CD4-positive, alpha-beta T cell (primary cell): ENCODE measurements at regions not wholly inside any gene's neighbourhood (a gene's known extent, or its start where the extent isn't known, plus 50 kb on each side); places are given as distances from the start of the nearest gene placed in this dataset.

Source experiments
- ATAC-seq: fragments of 200-7000 bp; cut with Tn5 transposase; one replicate; pipeline ENCODE4 v1.10.0; 2022; ENCODE audit warnings: mild to moderate bottlenecking; ENCODE audit not compliant: poor library complexity
- CTCF ChIA-PET: fragments of 350-600 bp; sonication (Branson Sonifier 250); formaldehyde crosslinking; loops from one replicate; lab custom pipeline; 2021; ENCODE audit warnings: antibody characterized with exemption, inconsistent platforms; lab: Charles Lee
- POLR2A ChIA-PET: fragments of 350-600 bp; sonication (Branson Sonifier 250); formaldehyde crosslinking; loops from one replicate; lab custom pipeline; 2021; ENCODE audit warnings: antibody characterized with exemption, inconsistent platforms; lab: Charles Lee
- DNase-seq, 14 experiments: peaks; one replicate each; pipeline ENCODE4 v3.0.0-alpha.2; 2013 to 2020; ENCODE audit warnings: mixed read lengths in 2 of 14
- H3K27ac ChIP-seq, 2 donors: one replicate each; pipeline versions ENCODE4 v1.5.1 to v1.7.0; 2013; ENCODE audit warnings: low read length in 2 of 2, low read depth in 1 of 2, mild to moderate bottlenecking in 1 of 2
- H3K27me3 ChIP-seq, 2 experiments: 1 replicate in 1 of 2; 2 replicates in 1 of 2; pipeline versions ENCODE4 v1.6.1 to v1.7.0; 2013; ENCODE audit warnings: low read length in 2 of 2, control low read depth in 1 of 2, mild to moderate bottlenecking in 1 of 2, moderate library complexity in 1 of 2; ENCODE audit not compliant: insufficient read depth in 2 of 2, control insufficient read depth in 1 of 2
- H3K36me3 ChIP-seq: one replicate; pipeline ENCODE4 v1.6.1; 2013; ENCODE audit warnings: low read length, control low read depth; ENCODE audit not compliant: insufficient read depth
- H3K4me1 ChIP-seq: one replicate; pipeline ENCODE4 v1.6.1; 2013; ENCODE audit warnings: low read length, control low read depth; ENCODE audit not compliant: insufficient read depth
- H3K4me3 ChIP-seq: one replicate; pipeline ENCODE4 v1.5.1; 2013; ENCODE audit warnings: mild to moderate bottlenecking, low read length, moderate library complexity
- H3K9me3 ChIP-seq, 2 experiments: 1 replicate in 1 of 2; 2 replicates in 1 of 2; pipeline versions ENCODE4 v1.6.1 to v1.7.0; 2013; ENCODE audit warnings: low read length in 2 of 2, mild to moderate bottlenecking in 2 of 2, control low read depth in 1 of 2, moderate library complexity in 1 of 2; ENCODE audit not compliant: control insufficient read depth in 1 of 2, insufficient read depth in 1 of 2
- H3K27ac Mint-ChIP-seq: one replicate; pipeline ENCODE4 v1.8.0; 2020; ENCODE audit warnings: mixed read lengths
- H3K27me3 Mint-ChIP-seq: one replicate; pipeline ENCODE4 v1.8.0; 2021; ENCODE audit warnings: mixed read lengths
- H3K36me3 Mint-ChIP-seq: one replicate; pipeline ENCODE4 v1.8.0; 2021; ENCODE audit warnings: low read depth, mixed read lengths
- H3K4me1 Mint-ChIP-seq: one replicate; pipeline ENCODE4 v1.8.0; 2021; ENCODE audit warnings: low read depth, mixed read lengths
- H3K4me3 Mint-ChIP-seq: one replicate; pipeline ENCODE4 v1.8.0; 2020; ENCODE audit warnings: mild to moderate bottlenecking, mixed read lengths
- H3K9me3 Mint-ChIP-seq: one replicate; pipeline ENCODE4 v1.8.0; 2020; ENCODE audit warnings: mixed read lengths
- CTCF ChIP-seq: fragments of 200-600 bp; IDR thresholded peaks from one replicate; pipeline ENCODE4 v1.8.0; 2022; ENCODE audit warnings: antibody characterized with exemption, mild to moderate bottlenecking
- intact Hi-C, 2 experiments: fragments of 100-400 bp; cut with DNase I in 1 of 2; cut with micrococcal nuclease in 1 of 2; formaldehyde crosslinking; loops; one replicate each; pipeline versions ENCODE4 v1.15.1 to v1.9.0; 2023 to 2025; cut with DNase I, micrococcal nuclease

- peaks cover 2 to 3% of the 10 kb centered on the region in 2 experiments for H3K27me3 ChIP-seq
- Mint-ChIP-seq H3K4me3 (no peak overlapping the region), H3K36me3 (no peaks in the 10 kb centered on the region), H3K27ac (no peak overlapping the region), H3K4me1 (no peaks in the 10 kb centered on the region), H3K9me3 (no peaks in the 10 kb centered on the region), H3K27me3 (peaks cover 26% of the 10 kb centered on the region)
- CTCF ChIA-PET: no interaction called here
- POLR2A ChIA-PET: no interaction called here
- H3K4me1 ChIP-seq: no peaks in the 10 kb centered on the region
- H3K4me3 ChIP-seq: no peak overlapping the region
- no peaks in the 10 kb centered on the region for H3K36me3 ChIP-seq
- intact Hi-C loops: no loop called here
- H3K27ac ChIP-seq: no peak overlapping the region
- DNase-seq: no peak
- H3K9me3 ChIP-seq: no peaks in the 10 kb centered on the region
- no peak for ATAC-seq
- no peak for TF ChIP-seq CTCF
Observed at GRCh38 chr6:40924839-40925238, 114.2 kb downstream of the UNC5CL start.

DNA sequence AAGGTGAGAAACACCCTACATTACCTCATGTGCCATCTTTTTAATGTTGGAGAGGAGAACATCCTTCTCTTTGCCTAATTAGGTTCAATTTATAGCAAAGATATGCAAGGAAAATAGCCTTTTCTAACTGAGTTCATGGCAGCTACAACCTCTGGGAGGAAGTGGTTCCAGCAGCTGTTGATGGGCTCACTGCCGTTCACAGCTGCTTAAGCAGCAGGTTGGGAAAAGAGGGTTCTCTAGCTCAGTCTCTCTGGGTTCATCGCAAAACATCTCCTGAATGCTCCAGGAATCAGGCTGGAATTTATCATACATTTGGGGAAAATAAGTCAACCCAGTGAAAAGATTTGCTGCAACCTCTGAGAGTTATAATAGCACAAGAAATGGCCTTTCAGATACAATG is 115.1 kb downstream of the UNC5CL start:
- no peak overlapping the region for H3K4me3 ChIP-seq
- DNase-seq: no peak
- no peak for TF ChIP-seq CTCF
- ChIA-PET POLR2A (no interaction called here), CTCF (no interaction called here)
- peaks cover 28% of the 10 kb centered on the region for H3K27me3 Mint-ChIP-seq
- H3K27me3 ChIP-seq: peaks cover 2 to 3% of the 10 kb centered on the region in 2 experiments
- intact Hi-C loops: no loop called here
- no peak overlapping the region for H3K27ac ChIP-seq
- no peak overlapping the region for H3K27ac Mint-ChIP-seq
- H3K9me3 ChIP-seq: no peaks in the 10 kb centered on the region
- H3K36me3 ChIP-seq: no peaks in the 10 kb centered on the region
- no peaks in the 10 kb centered on the region for H3K4me1 ChIP-seq
- no peaks in the 10 kb centered on the region for H3K4me1 Mint-ChIP-seq
- H3K9me3 Mint-ChIP-seq: no peaks in the 10 kb centered on the region
- no peak for ATAC-seq
- no peaks in the 10 kb centered on the region for H3K36me3 Mint-ChIP-seq
- no peak overlapping the region for H3K4me3 Mint-ChIP-seq

DNA sequence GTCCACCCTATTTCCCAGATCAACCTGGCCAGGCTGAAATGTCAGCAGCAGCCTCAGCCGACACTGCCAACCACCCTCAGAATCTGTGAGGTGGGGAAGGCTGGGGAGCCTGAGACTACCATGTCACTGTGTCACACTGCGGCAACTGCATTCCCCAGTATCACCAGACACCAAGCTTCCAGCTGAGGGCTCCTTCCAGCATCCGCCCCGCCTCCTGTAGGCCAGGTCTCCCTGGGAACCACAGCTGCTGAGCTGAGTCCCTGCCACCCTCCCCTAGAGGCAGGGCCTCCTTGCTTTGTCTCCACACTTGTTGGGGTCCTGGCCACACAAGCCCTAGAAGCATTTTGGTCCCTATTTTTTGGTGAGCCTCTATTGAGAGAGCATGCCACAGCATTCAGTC is 115.7 kb downstream of the UNC5CL start:
- Mint-ChIP-seq H3K4me3 (no peak overlapping the region), H3K27me3 (peaks cover 33% of the 10 kb centered on the region), H3K4me1 (no peaks in the 10 kb centered on the region), H3K9me3 (no peaks in the 10 kb centered on the region), H3K36me3 (no peaks in the 10 kb centered on the region), H3K27ac (no peak overlapping the region)
- TF ChIP-seq CTCF: no peak
- POLR2A ChIA-PET: no interaction called here
- H3K27ac ChIP-seq: no peak overlapping the region
- H3K4me1 ChIP-seq: no peaks in the 10 kb centered on the region
- no peaks in the 10 kb centered on the region for H3K9me3 ChIP-seq
- peaks cover 2 to 4% of the 10 kb centered on the region in 2 experiments for H3K27me3 ChIP-seq
- ATAC-seq (no peak), DNase-seq (no peak)
- intact Hi-C loops: no loop called here
- CTCF ChIA-PET: no interaction called here
- no peak overlapping the region for H3K4me3 ChIP-seq
- H3K36me3 ChIP-seq: no peaks in the 10 kb centered on the region
